Islet of Langerhans (tissue), 1 donor: ENCODE measurements at regions not wholly inside any gene's neighbourhood (a gene's known extent, or its start where the extent isn't known, plus 50 kb on each side); places are given as distances from the start of the nearest gene placed in this dataset.

Source experiments
- FAIRE-seq: peaks from one replicate; lab custom pipeline; 2011; peaks lifted over from hg19 to GRCh38; lab: Jason Lieb, UNC

- no peak for FAIRE-seq
Observed at GRCh38 chr15:70154718-70155347, 57.1 kb upstream of the TLE3 start.

DNA sequence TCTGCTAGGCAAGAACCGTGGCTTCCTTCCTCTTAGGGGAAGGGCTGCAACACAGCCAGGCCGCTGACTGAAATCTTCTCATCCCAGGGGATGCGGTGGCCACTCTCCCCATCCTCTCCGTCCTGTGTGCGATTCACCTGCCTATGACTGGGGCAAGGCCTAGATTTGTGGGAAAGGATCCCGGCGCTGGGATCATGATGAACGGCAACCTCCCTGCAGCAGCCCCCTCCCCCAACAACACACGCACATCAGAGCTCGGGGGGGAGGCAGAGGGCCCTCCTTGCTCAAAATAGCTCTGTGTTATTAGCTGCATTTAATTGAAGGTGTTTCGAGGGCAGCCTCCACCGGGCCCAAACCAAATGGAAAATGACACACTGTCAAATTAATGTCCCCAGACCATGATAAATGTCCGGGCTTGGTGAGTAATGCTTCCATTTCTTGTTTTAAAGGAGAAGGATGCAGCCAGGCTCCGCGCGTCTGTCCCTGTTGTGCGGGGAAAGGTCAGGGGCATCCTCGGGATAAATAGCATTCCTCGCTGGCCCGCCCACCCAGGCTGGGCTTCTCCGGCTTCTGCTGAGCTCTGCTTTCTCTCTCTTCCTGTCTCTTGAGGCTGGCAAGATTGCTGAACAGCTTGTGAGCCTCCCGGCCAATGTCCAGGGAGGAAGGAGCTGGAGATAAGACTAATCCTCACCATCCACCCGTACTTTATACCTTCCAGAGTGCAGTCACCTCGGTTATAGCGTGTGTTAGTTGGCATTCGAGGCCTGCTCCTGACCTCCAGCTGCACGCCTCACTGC is 56.4 kb upstream of the TLE3 start:
- no peak for FAIRE-seq

DNA sequence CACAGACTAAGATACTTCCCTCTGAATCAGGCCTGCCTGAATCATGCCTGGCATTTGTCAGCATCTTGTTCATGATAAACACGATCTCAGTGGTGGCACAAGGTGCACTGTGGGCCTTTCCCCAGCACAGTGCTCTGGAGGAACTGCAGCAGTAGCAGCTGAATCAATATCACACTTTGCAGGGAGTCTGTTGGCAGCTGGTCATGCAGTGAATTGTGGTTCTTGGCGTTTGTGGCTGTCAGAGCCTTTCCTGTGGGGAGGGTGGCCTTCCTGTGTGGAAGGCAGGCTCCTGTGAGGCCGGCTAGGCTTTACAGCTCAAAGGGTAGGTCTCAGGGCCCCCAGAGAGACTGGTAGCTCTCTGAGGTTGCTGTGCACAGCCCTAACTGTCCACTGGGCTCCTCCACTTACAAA is 54.4 kb upstream of the TLE3 start:
- FAIRE-seq, result no peak

DNA sequence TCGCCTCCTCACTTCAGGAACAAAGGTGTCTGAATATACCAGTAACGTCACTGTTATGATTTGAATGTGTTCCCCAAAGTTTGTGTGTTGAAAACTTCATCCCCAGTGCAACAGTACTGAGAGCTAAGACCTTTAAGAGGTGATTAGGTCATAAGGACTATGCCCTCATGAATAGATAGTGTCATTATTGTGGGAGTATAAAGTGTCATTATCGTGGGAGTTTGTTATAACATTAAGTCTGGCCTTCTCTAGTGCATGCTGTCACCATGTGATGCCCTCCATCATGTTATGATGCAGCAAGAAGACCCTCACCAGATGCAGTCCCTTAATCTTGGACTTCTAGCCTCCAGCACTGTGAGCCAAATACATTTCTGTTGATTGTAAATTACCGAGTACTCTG is 53.7 kb upstream of the TLE3 start:
- FAIRE-seq, result no peak

GRCh38 chr15:70151003-70151402 is 53.3 kb upstream of the TLE3 start:
- no peak for FAIRE-seq

DNA sequence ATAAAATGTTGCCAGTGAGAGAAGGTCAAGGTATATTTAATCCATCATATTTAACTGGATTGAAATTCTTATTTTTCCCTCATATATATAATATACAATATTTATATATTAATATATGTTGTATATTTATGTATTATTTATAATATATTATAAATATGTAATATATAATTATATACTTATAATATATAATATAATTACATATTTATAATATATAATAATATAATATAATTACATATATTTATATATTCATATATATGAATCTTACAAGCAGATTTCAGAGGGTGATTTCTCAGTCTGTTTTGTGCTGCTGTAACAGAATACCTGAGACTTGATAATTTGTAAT is 52.7 kb upstream of the TLE3 start:
- no peak for FAIRE-seq

- FAIRE-seq, result no peak
Observed at GRCh38 chr15:70149667-70150404, 52.1 kb upstream of the TLE3 start.

- no peak for FAIRE-seq
Observed at GRCh38 chr15:70147778-70148177, 50.1 kb upstream of the TLE3 start.
